Endothelial cell of umbilical vein (primary cell): ENCODE measurements at regions not wholly inside any gene's neighbourhood (a gene's known extent, or its start where the extent isn't known, plus 50 kb on each side); places are given as distances from the start of the nearest gene placed in this dataset.

Source experiments
- BruUV-seq: library from RNA; stranded (reverse); fragments of 400-500 nt; replicated peaks from 2 replicates; lab custom pipeline; 2021; lab: Mats Ljungman, UMichigan
- CTCF ChIA-PET: fragments of 300-600, 350-600 bp; sonication (Branson Sonifier 250); formaldehyde crosslinking; loops from one replicate; lab custom pipeline; 2021; ENCODE audit warnings: antibody characterized with exemption, inconsistent platforms; lab: Charles Lee
- POLR2A ChIA-PET: fragments of 300-600, 350-600 bp; sonication (Branson Sonifier 250); formaldehyde crosslinking; loops from one replicate; lab custom pipeline; 2021; ENCODE audit warnings: antibody characterized with exemption, inconsistent platforms; lab: Charles Lee
- DNase-seq: peaks from one replicate; pipeline ENCODE4 v3.0.0-alpha.2; 2011; ENCODE audit warnings: low read depth, low spot score
- FAIRE-seq: peaks from 2 replicates; lab custom pipeline; 2011; peaks lifted over from hg19 to GRCh38; lab: Jason Lieb, UNC
- H2AFZ ChIP-seq: 2 replicates; pipeline ENCODE4 v1.6.0; 2012; ENCODE audit warnings: low read depth, low read length, control low read depth, inconsistent platforms
- H3K27ac ChIP-seq: 2 replicates; pipeline ENCODE4 v1.5.1; 2011; ENCODE audit warnings: low read depth, mild to moderate bottlenecking, control low read depth, low read length, moderate library complexity; ENCODE audit not compliant: insufficient read depth
- H3K27me3 ChIP-seq, 2 experiments: 2 replicates each; pipeline versions ENCODE4 v1.6.0 to v1.6.1; 2011; ENCODE audit warnings: low read length in 2 of 2, mixed read lengths in 1 of 2; ENCODE audit not compliant: control insufficient read depth in 2 of 2, insufficient read depth in 2 of 2
- H3K36me3 ChIP-seq, 2 experiments: 2 replicates in 1 of 2; 3 replicates in 1 of 2; pipeline ENCODE4 v1.5.1; 2011; ENCODE audit warnings: low read length in 2 of 2, mild to moderate bottlenecking in 1 of 2, moderate library complexity in 1 of 2; ENCODE audit not compliant: control insufficient read depth in 2 of 2, insufficient read depth in 2 of 2; ENCODE audit errors: extremely low read depth in 1 of 2
- H3K4me1 ChIP-seq: 3 replicates; pipeline ENCODE4 v1.5.1; 2011; ENCODE audit warnings: mild to moderate bottlenecking, low read length; ENCODE audit not compliant: control insufficient read depth, insufficient read depth; ENCODE audit errors: extremely low read depth
- H3K4me2 ChIP-seq: 2 replicates; pipeline ENCODE4 v1.6.1; 2011; ENCODE audit warnings: low read length, control low read depth, mixed read lengths; ENCODE audit not compliant: insufficient read depth
- H3K4me3 ChIP-seq, 3 experiments: fragments of 200-600 bp in 1 of 3; sonication (generic), shearing (Covaris generic) in 1 of 3; replicated peaks in 1 of 3; 2 replicates each; pipeline ENCODE4 v1.5.1; 2011 to 2016; ENCODE audit warnings: control low read depth in 3 of 3, low read length in 3 of 3, mild to moderate bottlenecking in 2 of 3, inconsistent platforms in 1 of 3, low read depth in 1 of 3, moderate library complexity in 1 of 3; ENCODE audit not compliant: insufficient read depth in 1 of 3
- H3K79me2 ChIP-seq: 2 replicates; pipeline ENCODE4 v1.6.0; 2012; ENCODE audit warnings: low read length, inconsistent platforms; ENCODE audit not compliant: control insufficient read depth, insufficient read depth
- H3K9ac ChIP-seq: replicated peaks from 2 replicates; pipeline ENCODE3; 2011; ENCODE audit warnings: low read length, control low read depth; ENCODE audit not compliant: insufficient read depth; ENCODE audit errors: extremely low read depth
- H3K9me1 ChIP-seq: replicated peaks from 3 replicates; pipeline ENCODE4 v1.6.0; 2011; ENCODE audit warnings: mild to moderate bottlenecking, low read length; ENCODE audit not compliant: control insufficient read depth, insufficient read depth; ENCODE audit errors: extremely low read depth
- H3K9me3 ChIP-seq: replicated peaks from 2 replicates; pipeline ENCODE4 v1.5.1; 2012; ENCODE audit warnings: low read length, inconsistent platforms; ENCODE audit not compliant: control insufficient read depth, insufficient read depth
- H4K20me1 ChIP-seq: replicated peaks from 2 replicates; pipeline ENCODE3; 2011; ENCODE audit warnings: mild to moderate bottlenecking, low read length; ENCODE audit not compliant: control insufficient read depth, insufficient read depth; ENCODE audit errors: extremely low read depth
- CTCF ChIP-seq, 2 donors: IDR thresholded peaks; 1 replicate in 1 of 2; 2 replicates in 1 of 2; pipeline ENCODE4 v1.5.1; 2011; ENCODE audit warnings: low read length in 2 of 2, mild to moderate bottlenecking in 2 of 2, moderate library complexity in 2 of 2, control low read depth in 1 of 2, inconsistent platforms in 1 of 2, low read depth in 1 of 2; ENCODE audit not compliant: insufficient read depth in 1 of 2; ENCODE audit errors: extremely low read depth in 1 of 2
- EZH2 ChIP-seq: IDR thresholded peaks from 2 replicates; pipeline ENCODE4 v1.6.1; 2012; ENCODE audit warnings: borderline replicate concordance, low read depth, mild to moderate bottlenecking, moderate library complexity, low read length, inconsistent platforms; ENCODE audit not compliant: severe bottlenecking
- FOS ChIP-seq: IDR thresholded peaks from 2 replicates; pipeline ENCODE4 v1.6.1; 2011; ENCODE audit warnings: mild to moderate bottlenecking, low read length, moderate library complexity, borderline replicate concordance; ENCODE audit not compliant: insufficient read depth
- GATA2 ChIP-seq: IDR thresholded peaks from 2 replicates; pipeline ENCODE4 v1.7.0; 2011; ENCODE audit warnings: low read depth, mild to moderate bottlenecking, moderate library complexity, mixed read lengths, low read length; ENCODE audit not compliant: insufficient read length, insufficient read depth
- JUN ChIP-seq: IDR thresholded peaks from 2 replicates; pipeline ENCODE4 v1.6.1; 2011; ENCODE audit warnings: borderline replicate concordance, low read depth; ENCODE audit not compliant: insufficient read length, insufficient read depth
- MAX ChIP-seq: IDR thresholded peaks from 2 replicates; pipeline ENCODE4 v1.6.1; 2011; ENCODE audit not compliant: insufficient read depth, insufficient read length
- MYC ChIP-seq: IDR thresholded peaks from one replicate; pipeline ENCODE4 v1.6.1; 2011; ENCODE audit warnings: mild to moderate bottlenecking, low read depth, low read length
- POLR2A ChIP-seq: IDR thresholded peaks from 2 replicates; pipeline ENCODE4 v1.6.1; 2012; ENCODE audit warnings: low read depth, mild to moderate bottlenecking, control low read depth, low read length
- POLR2AphosphoS5 ChIP-seq: IDR thresholded peaks from 2 replicates; pipeline ENCODE4 v1.6.1; 2012; ENCODE audit warnings: low read depth, mild to moderate bottlenecking, control low read depth, low read length, moderate library complexity; ENCODE audit not compliant: insufficient read depth
- dilution Hi-C: fragments of 300-500 bp; cut with MboI; formaldehyde crosslinking; loops from one replicate; pipeline ENCODE4 v1.15.0; 2019; ENCODE audit warnings: low sequenced_read_pairs; ENCODE audit not compliant: extremely low pct_ligation_motif_present
- intact Hi-C: fragments of 100-400 bp; cut with micrococcal nuclease; formaldehyde crosslinking; loops from one replicate; pipeline ENCODE4 v1.10.0; 2022

GRCh38 chr14:104474495-104475213 lies 104.9 kb upstream of the C14orf180 start:
- Histone ChIP-seq H3K9me3 (no peaks in the 10 kb centered on the region), H4K20me1 (no peaks in the 10 kb centered on the region), H3K4me3 (no peak overlapping the region), H3K9me1 (no peaks in the 10 kb centered on the region), H3K27ac (no peak overlapping the region), H3K79me2 (no peaks in the 10 kb centered on the region), H3K9ac (no peak overlapping the region), H3K4me2 (no peak overlapping the region), H3K36me3 (no peaks in the 10 kb centered on the region), H2AFZ (no peak overlapping the region), H3K4me1 (no peaks in the 10 kb centered on the region), H3K27me3 (no peaks in the 10 kb centered on the region)
- intact Hi-C loops: no loop called here
- ChIA-PET CTCF (interaction anchor here (1.2 to 1.6 kb wide), 2 partner anchors 39 to 337 kb away, joined by 3 to 6 read pairs; no protein-coding TSS in a partner anchor), POLR2A (no interaction called here)
- DNase-seq: no peak
- BruUV-seq: no TSS peak
- TF ChIP-seq JUN: no peak
- TF ChIP-seq FOS: no peak
- TF ChIP-seq MYC: no peak
- no peak for TF ChIP-seq POLR2AphosphoS5
- TF ChIP-seq POLR2A: no peak
- no peak for TF ChIP-seq GATA2
- no peak for TF ChIP-seq MAX
- TF ChIP-seq CTCF (IDR thresholded peaks at IDR 0.05; ENCODE audit: extremely low read depth in 1 of 2, insufficient read depth in 1 of 2, low read depth in 1 of 2, low read length in 2 of 2): no peak
- no peak for TF ChIP-seq EZH2
- dilution Hi-C loops: no loop called here
- FAIRE-seq: no peak
